ENCODE measurements at regions not wholly inside any gene's neighbourhood (a gene's known extent, or its start where the extent isn't known, plus 50 kb on each side); places are given as distances from the start of the nearest gene placed in this dataset.

DNA sequence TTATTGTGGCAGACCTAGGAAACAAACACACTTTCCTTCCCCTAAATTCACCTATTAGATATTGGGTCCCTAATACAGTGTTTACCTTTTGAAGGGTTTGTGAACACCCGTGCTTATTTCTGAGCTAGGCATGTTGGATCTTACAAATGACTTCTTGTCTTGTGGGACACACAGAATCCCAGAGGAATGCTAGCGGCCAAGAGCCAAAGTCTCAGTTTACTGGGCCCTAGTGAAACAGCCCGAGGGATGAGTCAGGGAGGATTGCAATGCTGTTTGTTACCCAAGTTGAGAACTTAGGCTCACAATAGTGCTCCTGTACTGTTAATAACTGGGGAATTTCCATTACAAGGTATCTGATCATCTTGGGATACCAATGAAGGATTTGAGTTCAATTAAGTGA is 100.1 kb upstream of the AKT3 start:
- no peak for TF ChIP-seq JUND (IDR thresholded peaks at IDR 0.05)
- TF ChIP-seq, protein P1, sequence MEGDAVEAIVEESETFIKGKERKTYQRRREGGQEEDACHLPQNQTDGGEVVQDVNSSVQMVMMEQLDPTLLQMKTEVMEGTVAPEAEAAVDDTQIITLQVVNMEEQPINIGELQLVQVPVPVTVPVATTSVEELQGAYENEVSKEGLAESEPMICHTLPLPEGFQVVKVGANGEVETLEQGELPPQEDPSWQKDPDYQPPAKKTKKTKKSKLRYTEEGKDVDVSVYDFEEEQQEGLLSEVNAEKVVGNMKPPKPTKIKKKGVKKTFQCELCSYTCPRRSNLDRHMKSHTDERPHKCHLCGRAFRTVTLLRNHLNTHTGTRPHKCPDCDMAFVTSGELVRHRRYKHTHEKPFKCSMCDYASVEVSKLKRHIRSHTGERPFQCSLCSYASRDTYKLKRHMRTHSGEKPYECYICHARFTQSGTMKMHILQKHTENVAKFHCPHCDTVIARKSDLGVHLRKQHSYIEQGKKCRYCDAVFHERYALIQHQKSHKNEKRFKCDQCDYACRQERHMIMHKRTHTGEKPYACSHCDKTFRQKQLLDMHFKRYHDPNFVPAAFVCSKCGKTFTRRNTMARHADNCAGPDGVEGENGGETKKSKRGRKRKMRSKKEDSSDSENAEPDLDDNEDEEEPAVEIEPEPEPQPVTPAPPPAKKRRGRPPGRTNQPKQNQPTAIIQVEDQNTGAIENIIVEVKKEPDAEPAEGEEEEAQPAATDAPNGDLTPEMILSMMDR (IDR thresholded peaks at IDR 0.05 in 2 of 3, conservative IDR thresholded peaks at IDR 0.05 in 1 of 3; ENCODE audit: borderline replicate concordance in 1 of 3, insufficient read depth in 1 of 3, low read depth in 2 of 3, low read length in 2 of 3), result no peak
- no peak for TF ChIP-seq YY1 (IDR thresholded peaks at IDR 0.05; ENCODE audit: extremely low read depth, insufficient replicate concordance, low read depth, low read length)
- TF ChIP-seq POLR2A (IDR thresholded peaks at IDR 0.05; ENCODE audit: borderline replicate concordance, extremely low read depth, insufficient read depth, insufficient read length), result no peak
- TF ChIP-seq POLR2AphosphoS5 (IDR thresholded peaks at IDR 0.05; ENCODE audit: low read depth, low read length), result no peak
- TF ChIP-seq, protein P2, sequence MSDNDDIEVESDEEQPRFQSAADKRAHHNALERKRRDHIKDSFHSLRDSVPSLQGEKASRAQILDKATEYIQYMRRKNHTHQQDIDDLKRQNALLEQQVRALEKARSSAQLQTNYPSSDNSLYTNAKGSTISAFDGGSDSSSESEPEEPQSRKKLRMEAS (IDR thresholded peaks at IDR 0.05), result no peak
- TF ChIP-seq RAD21 (IDR thresholded peaks at IDR 0.05; ENCODE audit: low read depth), result no peak
- no peak for TF ChIP-seq CEBPB (IDR thresholded peaks at IDR 0.05; ENCODE audit: low read depth)
- no peak for TF ChIP-seq ZNF274 (IDR thresholded peaks at IDR 0.05; ENCODE audit: low read depth, low read length)
- no peak for TF ChIP-seq EZH2 (IDR thresholded peaks at IDR 0.05)
- TF ChIP-seq EGR1 (IDR thresholded peaks at IDR 0.05; ENCODE audit: low read depth), result no peak
